Hematopoietic multipotent progenitor cell treated with erythropoietin and hydrocortisone succinate and interleukin-3 and kit ligand, for 8 days (in vitro differentiated cells): ENCODE measurements at regions not wholly inside any gene's neighbourhood (a gene's known extent, or its start where the extent isn't known, plus 50 kb on each side); places are given as distances from the start of the nearest gene placed in this dataset.
"Not testable (repeated sequence)": the region's sequence is repeated elsewhere in the genome, so short reads cannot be mapped to it uniquely, and the experiment has no call there.

Experiments used
- DNase-seq: peaks from one replicate; pipeline ENCODE4 v3.0.0-alpha.2; 2015

- DNase-seq: no peak
Observed at GRCh38 chr10:28733245-28733644, 55.9 kb downstream of the BAMBI start.

DNA sequence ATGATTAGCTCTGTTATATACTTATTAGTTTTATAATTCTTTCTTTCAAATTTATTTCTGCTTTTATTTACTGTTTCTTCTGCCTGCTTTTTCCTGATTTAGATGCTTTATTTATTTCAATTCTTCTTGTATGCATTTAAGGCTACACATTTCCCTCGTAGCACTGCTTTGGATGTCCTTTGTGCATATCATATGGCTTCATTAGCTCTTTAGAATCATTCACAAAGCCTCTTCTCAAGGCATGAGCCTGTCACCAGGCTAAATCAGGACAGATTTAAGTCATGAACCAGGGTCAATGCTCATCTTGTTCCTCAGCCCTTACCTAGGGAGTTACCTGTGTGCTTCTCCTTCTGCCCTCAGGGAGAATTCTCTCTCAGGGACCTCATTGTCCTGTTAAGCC is 56.3 kb downstream of the BAMBI start:
- DNase-seq: no peak

DNA sequence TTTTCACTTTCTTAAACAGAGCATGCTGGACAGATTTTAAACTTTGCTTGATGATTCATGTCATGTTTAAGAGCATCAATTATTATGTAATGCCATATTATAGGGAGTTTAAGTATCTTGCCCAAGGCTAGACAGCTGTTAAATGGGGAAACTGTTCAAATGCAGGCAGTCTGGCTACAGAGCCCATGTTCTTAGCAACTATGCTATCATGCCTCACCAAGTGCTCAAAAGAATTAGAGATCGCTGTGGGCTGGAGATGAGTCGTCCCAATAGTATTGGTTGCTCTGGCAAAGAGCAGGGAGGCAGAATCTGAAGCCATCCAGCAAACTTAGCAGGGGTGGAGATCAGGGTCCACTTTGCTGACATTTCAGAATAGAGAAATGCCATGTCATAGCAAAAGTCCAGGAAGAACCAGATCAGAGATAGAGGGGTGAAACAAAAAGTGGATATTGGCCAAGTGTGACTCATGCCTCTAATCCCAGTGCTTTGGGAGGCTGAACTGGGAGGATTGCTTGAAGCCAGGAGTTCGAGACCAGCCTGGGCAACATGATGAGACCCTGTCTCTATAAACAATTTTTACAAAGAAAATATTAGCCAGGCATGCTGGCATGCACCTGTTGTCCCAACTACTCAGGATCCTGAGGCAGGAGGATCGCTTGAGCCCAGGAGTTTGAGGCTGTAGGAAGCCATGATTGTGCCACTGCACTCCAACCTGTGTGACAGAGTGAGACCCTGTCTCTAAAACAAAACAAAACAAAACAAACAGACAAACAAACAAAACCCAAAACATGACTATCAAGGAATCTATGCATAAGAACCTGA is 57.8 kb downstream of the BAMBI start:
- DNase-seq: no peak

GRCh38 chr10:28737096-28737495 is 59.8 kb downstream of the BAMBI start:
- DNase-seq: no peak

DNA sequence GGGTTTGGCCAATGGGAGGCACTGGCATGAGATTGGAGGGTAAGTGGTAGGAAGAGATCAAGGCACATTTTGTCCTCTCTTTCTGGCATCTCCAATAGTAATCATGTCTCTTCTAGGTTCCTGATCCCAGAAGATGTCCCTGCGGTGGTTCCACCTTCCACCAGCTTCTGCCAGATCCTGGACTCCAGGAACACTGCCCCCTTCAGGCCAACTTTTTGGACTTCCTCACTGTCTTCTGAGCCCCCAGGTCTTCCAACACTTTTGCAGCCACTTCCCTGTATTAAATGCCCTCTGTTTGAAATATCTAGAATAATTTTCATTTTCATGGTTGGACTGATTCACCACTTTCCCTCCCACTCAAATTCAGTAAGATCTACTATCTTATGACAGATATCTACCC is 60.9 kb downstream of the BAMBI start:
- DNase-seq: peak; percentile 14

DNA sequence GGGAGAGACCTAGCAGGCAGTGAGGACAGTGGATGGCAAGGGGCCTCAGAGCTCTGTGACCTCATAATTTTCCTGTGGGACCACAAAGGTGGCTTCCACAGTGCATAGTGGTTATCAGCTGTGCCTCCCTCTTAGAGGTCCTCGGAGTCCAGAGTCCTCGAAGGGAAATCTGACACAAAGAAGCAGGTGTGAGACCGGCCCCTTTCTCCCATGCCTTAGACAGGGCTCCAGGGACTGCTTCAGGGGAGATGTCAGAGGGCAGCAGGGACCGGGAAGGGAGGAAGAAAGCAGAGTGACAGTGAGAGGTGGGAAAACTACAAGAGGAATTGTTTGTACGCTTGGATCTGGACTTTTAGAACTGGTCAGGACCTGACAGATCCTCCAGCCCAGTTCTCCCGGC is 66.3 kb downstream of the BAMBI start:
- DNase-seq: no peak

- no peak for DNase-seq
Observed at GRCh38 chr10:28744069-28744768, 66.9 kb downstream of the BAMBI start.

GRCh38 chr10:28754930-28755718 is 77.8 kb downstream of the BAMBI start:
- no peak for DNase-seq

- DNase-seq: no peak
Observed at GRCh38 chr10:28761084-28761846, 83.9 kb downstream of the BAMBI start.

DNA sequence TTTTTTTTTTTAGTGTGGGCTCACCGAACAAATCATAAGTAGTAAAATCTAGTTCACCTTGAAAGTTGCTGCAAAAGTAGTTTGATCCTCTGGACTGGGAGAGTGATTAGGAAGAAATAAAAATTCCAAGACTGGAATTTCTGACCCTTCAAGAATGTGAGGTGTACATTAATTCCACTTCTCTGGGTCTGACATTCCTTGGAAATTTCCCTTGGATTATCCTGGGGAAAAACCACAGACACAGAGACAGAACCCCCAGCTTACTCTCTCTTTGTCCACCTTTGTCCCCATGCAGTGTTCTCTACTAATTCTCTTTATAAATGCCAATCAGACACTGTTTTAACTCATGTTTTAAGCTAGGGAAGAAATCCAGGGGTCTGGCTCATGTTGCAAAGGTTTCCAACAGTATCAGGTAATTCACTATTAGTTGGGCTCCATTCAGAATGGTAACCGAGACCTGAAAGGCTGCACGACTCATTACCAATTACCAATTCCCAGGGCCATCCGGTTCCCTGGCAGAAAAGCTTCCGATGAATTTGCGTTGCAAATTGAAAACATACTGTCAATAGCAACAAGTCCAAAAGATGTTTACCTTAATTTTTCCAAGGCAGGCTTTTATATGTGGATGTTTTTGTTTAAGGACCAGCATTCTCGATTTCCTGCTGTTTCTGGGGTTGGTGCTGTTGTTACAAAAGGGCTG is 86.3 kb downstream of the BAMBI start:
- DNase-seq: no peak

DNA sequence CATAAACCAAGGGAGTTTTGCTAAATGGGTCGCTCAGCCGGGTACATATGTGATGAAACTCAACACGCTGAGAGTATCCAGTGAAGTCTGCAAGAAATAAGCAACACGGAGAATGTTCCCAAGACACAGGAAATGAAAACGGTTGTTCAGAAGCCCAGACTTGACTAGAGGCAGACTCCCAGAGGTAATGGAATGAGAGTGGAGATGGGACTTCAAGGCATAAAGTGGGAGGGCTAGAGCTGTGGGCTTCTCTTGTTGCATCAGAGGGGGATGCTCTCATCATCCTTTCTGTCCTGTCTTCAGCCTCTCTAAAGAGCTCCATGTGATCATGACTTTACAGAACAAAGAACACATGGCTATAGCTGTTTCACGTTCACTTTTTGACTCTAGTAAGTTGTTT is 88.3 kb downstream of the BAMBI start:
- DNase-seq: no peak

- no peak for DNase-seq
Observed at GRCh38 chr10:28768227-28768626, 90.9 kb downstream of the BAMBI start.

- no peak for DNase-seq
Observed at GRCh38 chr10:28769091-28769604, 91.8 kb downstream of the BAMBI start.

DNA sequence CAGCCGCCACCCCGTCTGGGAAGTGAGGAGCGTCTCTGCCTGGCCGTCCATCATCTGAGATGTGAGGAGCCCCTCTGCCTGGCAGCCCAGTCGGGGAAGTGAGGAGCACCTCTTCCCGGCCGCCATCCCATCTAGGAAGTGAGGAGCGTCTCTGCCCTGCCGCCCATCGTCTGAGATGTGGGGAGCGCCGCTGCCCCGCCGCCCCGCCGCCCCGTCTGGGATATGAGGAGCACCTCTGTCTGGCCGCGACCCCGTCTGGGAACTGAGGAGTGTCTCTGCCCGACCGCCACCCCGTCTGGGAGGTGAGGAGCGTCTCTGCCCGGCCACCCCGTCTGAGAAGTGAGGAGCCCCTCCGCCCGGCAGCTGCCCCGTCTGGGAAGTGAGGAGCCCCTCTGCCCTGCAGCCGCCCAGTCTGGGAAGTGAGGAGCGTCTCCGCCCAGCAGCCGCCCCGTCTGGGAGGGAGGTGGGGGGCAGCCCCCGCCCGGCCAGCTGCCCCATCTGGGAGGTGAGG is 94.3 kb downstream of the BAMBI start:
- not testable (repeated sequence) for DNase-seq

- no peak for DNase-seq
Observed at GRCh38 chr10:28774051-28774995, 97.0 kb downstream of the BAMBI start.

DNA sequence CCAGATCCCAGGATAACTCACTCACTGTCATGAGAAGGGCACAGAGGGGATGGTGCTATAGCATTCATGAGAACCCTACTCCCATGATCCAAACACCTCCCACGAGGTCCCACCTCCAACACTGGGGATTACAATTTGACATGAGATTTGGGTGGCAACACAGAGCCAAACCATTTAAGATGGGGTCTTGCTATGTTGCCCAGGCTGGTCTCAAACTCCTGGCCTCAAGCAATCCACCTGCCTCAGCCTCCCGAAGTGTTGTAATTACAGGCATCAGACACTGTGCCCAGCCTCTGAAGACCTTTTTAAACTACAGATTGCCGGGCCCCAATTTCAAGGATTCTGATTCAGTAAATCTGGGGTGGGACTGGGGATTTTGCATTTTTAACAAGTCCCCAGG is 98.5 kb downstream of the BAMBI start:
- no peak for DNase-seq

DNA sequence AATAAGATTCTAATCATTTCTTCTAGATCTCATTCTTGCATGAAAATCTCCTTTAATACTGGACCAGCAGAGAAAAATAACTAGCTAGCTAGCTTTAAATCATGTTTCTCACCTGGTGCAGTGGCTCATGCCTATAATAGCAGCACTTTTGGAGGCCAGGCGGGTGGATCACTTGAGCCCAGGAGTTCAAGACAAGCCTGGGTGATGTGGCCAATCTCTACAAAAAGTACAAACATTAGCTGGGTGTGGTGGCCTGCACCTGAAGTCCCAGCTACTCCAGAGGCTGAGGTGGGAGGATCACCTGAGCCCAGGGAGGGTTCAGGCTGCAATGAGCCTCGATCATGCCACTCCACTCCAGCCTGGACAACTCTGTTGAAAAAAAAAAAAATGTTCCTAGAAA is 99.2 kb downstream of the BAMBI start:
- DNase-seq: no peak

DNA sequence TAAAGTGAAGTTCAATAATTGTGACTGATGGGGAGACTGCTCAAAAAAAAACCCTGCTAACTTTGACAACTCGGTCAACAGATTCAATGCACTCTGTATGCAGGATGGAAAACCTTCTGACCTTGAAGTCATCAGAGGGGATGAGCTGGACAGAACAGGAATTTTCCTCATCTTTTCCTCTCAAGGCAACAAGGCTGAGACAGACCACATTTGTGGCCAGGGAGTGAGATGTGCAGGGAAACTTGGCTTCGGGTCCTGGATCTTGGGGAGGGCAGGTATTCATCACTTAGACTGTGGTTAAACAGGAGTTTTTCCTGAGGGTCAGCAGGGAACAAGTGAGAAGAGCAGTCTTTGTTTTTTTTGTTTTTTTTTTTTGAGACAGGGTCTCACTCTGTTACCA is 100.6 kb downstream of the BAMBI start:
- no peak for DNase-seq

GRCh38 chr10:28778524-28778923 is 101.2 kb downstream of the BAMBI start:
- DNase-seq: no peak

- no peak for DNase-seq
Observed at GRCh38 chr10:28781296-28781695, 104.0 kb downstream of the BAMBI start.

DNA sequence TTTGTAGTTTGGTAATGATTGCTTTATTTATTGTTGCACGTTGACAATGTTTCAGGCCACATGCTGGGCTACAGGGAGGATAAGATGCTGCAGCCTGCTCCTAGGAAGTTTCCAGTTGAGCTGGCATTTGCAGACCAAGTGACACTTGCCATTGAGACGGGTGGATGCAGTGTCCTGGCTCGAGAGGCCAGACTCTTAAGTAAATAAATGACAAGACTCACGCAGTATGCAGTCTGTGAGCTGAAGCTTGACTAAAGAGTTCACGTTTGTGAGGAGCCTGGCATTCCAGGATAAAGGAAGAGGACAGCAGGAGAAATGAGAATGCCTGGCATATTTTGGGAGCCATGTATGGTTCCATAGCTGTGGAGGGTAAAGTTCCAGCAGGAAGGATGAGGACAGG is 105.8 kb downstream of the BAMBI start:
- DNase-seq: no peak
